Activated naive CD4-positive, alpha-beta T cell treated with anti-CD3 and anti-CD28 coated beads, Interleukin-2, amount 50 U/mL, for 72 hours (primary cell): ENCODE measurements at regions not wholly inside any gene's neighbourhood (a gene's known extent, or its start where the extent isn't known, plus 50 kb on each side); places are given as distances from the start of the nearest gene placed in this dataset.

Source experiments
- ATAC-seq, 2 donors: fragments of 150-1000 bp; cut with Tn5 transposase; 2 replicates each; pipeline ENCODE4 v1.10.0; 2021; ENCODE audit warnings: mild to moderate bottlenecking in 2 of 2, moderate library complexity in 2 of 2
- DNase-seq, 2 donors: peaks; one replicate each; pipeline ENCODE4 v3.0.0; 2021 to 2022; ENCODE audit warnings: low spot score in 2 of 2
- H3K27ac Mint-ChIP-seq, 2 donors: one replicate each; pipeline ENCODE4 v1.8.0; 2022; ENCODE audit warnings: mild to moderate bottlenecking in 2 of 2, mixed read lengths in 2 of 2
- H3K36me3 Mint-ChIP-seq, 2 donors: one replicate each; pipeline ENCODE4 v1.8.0; 2022; ENCODE audit warnings: mixed read lengths in 2 of 2
- H3K9me3 Mint-ChIP-seq, 2 donors: one replicate each; pipeline ENCODE4 v1.8.0; 2022; ENCODE audit warnings: mixed read lengths in 2 of 2

DNA sequence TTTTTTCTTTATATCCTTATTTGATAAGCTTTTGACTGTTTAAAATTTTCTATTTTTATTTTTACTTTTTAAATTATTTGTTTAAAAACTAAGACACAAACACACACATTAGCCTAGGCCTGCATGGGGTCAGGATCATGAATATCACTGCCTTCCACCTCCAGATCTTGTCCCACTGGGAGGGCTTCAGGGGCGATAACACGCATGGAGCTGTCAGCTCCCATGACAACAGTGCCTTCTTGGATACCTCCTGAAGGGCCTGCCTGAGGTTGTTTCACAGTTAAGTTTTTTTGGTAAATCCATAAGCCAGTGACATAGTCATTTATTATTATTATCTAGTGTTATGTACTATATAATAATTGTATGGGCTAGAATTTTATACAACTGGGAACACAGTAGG is 85.4 kb upstream of the FAT1 start:
- ATAC-seq (no peak), DNase-seq (no peak)
- Mint-ChIP-seq H3K27ac (no peak overlapping the region), H3K36me3 (peaks cover 0 to 6% of the 10 kb centered on the region in 2 donors), H3K9me3 (peaks cover 0 to 11% of the 10 kb centered on the region in 2 donors)

- ATAC-seq = no peak
- no peak overlapping the region for H3K27ac Mint-ChIP-seq
- no peak for DNase-seq
- peaks cover 0 to 14% of the 10 kb centered on the region in 2 donors for H3K9me3 Mint-ChIP-seq
- H3K36me3 Mint-ChIP-seq = peaks cover 0 to 6% of the 10 kb centered on the region in 2 donors
Measured at GRCh38 chr4:186810613-186811150, 87.0 kb upstream of the FAT1 start.

- H3K36me3 Mint-ChIP-seq = peaks cover 0 to 6% of the 10 kb centered on the region in 2 donors
- peaks cover 0 to 14% of the 10 kb centered on the region in 2 donors for H3K9me3 Mint-ChIP-seq
- H3K27ac Mint-ChIP-seq = no peak overlapping the region
- no peak for ATAC-seq
- no peak for DNase-seq
Measured at GRCh38 chr4:186812592-186812991, 88.9 kb upstream of the FAT1 start.

DNA sequence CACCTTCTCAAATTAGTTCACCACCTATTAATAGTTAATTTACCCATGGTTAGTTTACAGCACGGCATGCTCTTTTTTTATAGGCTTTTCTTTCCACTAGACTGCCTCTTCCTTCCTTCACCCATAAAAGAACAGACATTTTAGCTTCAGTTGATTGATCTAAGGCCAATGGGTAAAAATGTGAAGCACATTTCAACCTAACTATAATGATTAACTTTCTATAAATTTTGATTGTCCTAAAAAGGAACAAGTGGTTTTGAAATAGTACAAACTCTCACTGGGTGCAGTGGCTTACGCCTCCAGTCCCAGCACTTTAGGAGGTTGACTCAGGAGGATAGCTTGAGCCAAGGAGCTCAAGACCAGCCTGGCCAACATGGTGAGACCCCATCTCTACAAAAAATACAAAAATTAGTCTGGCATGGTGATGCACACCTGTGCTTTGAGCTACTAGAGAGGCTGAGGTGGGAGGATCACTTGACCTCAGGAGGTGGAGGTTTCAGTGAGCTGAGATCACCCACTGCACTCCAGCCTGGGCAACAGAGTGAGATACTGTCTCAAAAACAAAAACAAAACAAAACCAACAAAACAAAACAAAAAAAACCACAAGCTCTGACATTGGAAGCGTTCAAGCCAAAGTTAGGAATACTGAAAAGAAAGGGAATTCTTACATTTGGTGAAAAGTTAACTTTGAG is 89.9 kb upstream of the FAT1 start:
- Mint-ChIP-seq H3K27ac (no peak overlapping the region), H3K36me3 (peaks cover 0 to 6% of the 10 kb centered on the region in 2 donors), H3K9me3 (peaks cover 0 to 14% of the 10 kb centered on the region in 2 donors)
- ATAC-seq (no peak), DNase-seq (no peak)

GRCh38 chr4:186814535-186815070 is 90.9 kb upstream of the FAT1 start:
- DNase-seq = no peak
- Mint-ChIP-seq H3K9me3 (peaks cover 0 to 14% of the 10 kb centered on the region in 2 donors), H3K36me3 (peaks cover 0 to 6% of the 10 kb centered on the region in 2 donors), H3K27ac (no peak overlapping the region)
- ATAC-seq = no peak

- peaks cover 3 to 4% of the 10 kb centered on the region in 2 donors for H3K9me3 Mint-ChIP-seq
- peaks cover 0 to 8% of the 10 kb centered on the region in 2 donors for H3K36me3 Mint-ChIP-seq
- ATAC-seq = no peak
- no peak overlapping the region for H3K27ac Mint-ChIP-seq
- DNase-seq = no peak
Measured at GRCh38 chr4:186819342-186820086, 95.9 kb upstream of the FAT1 start.

- peaks cover 0 to 8% of the 10 kb centered on the region in 2 donors for H3K36me3 Mint-ChIP-seq
- H3K27ac Mint-ChIP-seq = no peak overlapping the region
- ATAC-seq (no peak), DNase-seq (no peak)
- H3K9me3 Mint-ChIP-seq = peaks cover 0 to 4% of the 10 kb centered on the region in 2 donors
Measured at GRCh38 chr4:186820391-186820891, 96.8 kb upstream of the FAT1 start.

- Mint-ChIP-seq H3K36me3 (peaks cover 0 to 8% of the 10 kb centered on the region in 2 donors), H3K9me3 (peaks cover 7 to 11% of the 10 kb centered on the region in 2 donors), H3K27ac (no peak overlapping the region)
- DNase-seq (no peak), ATAC-seq (no peak)
Measured at GRCh38 chr4:186823989-186824388, 100.3 kb upstream of the FAT1 start.

DNA sequence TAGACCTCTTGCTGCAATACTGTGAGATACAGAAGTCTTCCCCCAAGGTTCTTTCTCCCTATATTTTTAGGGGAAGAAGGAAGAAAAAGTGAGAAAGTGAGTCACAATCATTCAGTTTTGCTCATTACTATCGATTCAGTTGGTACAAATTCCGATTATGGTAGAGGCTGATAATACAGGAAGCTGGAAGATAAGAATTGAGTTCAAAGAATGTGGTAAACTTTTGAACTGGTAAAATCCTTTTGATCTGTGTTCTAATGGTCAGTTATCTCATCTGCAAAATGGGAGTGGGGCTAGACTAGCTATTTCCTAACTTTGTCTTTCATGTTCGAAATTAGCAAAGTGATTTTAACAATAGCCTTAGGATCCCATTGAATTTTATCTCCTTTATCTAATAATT is 101.4 kb upstream of the FAT1 start:
- peaks cover 0 to 8% of the 10 kb centered on the region in 2 donors for H3K36me3 Mint-ChIP-seq
- H3K9me3 Mint-ChIP-seq = peaks cover 11 to 14% of the 10 kb centered on the region in 2 donors
- no peak for ATAC-seq
- H3K27ac Mint-ChIP-seq = no peak overlapping the region
- no peak for DNase-seq

DNA sequence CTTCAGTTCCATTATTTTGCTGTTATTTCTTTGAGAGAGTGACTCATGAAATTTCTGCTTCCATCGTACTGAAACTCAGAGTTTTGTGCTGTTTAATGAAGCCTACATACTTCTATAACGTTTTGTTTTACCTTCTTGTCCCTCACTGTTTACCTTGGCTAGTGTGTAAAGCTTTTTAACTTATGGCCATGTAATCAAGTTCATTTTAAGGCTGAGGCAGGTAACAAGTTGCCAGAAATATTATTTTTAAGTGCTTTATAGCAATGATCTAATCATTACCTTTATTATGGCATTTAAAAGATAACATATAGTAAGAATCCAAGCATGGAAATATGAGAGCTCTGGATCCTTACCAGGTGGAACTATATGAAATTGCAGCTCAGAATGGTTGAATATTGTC is 102.3 kb upstream of the FAT1 start:
- DNase-seq = no peak
- no peak for ATAC-seq
- Mint-ChIP-seq H3K27ac (no peak overlapping the region), H3K36me3 (peaks cover 0 to 7% of the 10 kb centered on the region in 2 donors), H3K9me3 (peaks cover 18 to 23% of the 10 kb centered on the region in 2 donors)

GRCh38 chr4:186826846-186827533 is 103.3 kb upstream of the FAT1 start:
- DNase-seq (no peak), ATAC-seq (no peak)
- no peak overlapping the region for H3K27ac Mint-ChIP-seq
- H3K9me3 Mint-ChIP-seq = peaks cover 25 to 26% of the 10 kb centered on the region in 2 donors
- H3K36me3 Mint-ChIP-seq = no peaks in the 10 kb centered on the region

DNA sequence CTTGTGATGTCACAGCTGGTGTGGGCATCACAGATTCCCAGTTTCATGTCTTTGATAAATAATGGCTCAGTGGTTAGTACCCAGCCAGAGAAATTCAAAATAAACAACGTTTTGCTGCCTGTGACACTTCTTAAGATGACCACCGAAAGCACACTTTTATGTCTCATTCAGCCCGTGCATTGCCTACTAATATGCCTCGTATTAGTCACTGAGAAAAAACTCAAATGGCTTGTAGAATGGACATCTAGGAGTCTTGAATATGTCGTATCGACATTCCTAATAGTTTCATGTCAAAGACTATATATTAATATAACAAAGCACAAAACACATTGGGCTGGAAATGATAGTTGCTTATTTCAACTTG is 103.9 kb upstream of the FAT1 start:
- DNase-seq (no peak), ATAC-seq (no peak)
- Mint-ChIP-seq H3K27ac (no peak overlapping the region), H3K9me3 (peaks cover 25 to 26% of the 10 kb centered on the region in 2 donors), H3K36me3 (no peaks in the 10 kb centered on the region)

DNA sequence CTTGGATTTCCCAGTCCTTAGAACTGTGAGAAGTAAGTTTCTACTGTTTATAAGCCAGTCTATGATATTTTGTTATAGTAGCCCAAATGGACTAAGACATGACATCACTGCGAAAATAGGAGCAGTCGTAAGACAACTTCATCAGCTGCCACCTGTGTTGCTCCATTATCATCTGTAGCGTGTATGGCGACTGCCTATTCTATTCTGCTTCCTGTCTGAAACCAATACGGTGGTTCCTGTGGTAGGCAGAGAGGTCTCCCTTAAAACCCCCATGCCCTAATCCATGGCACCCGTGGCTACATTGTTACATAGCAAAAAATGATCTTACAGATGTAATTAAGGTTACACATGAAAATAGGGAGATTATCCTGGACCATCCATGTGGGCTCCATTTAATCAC is 105.4 kb upstream of the FAT1 start:
- Mint-ChIP-seq H3K9me3 (peaks cover 29 to 30% of the 10 kb centered on the region in 2 donors), H3K27ac (no peak overlapping the region), H3K36me3 (no peaks in the 10 kb centered on the region)
- ATAC-seq = no peak
- no peak for DNase-seq

- Mint-ChIP-seq H3K27ac (no peak overlapping the region), H3K36me3 (no peaks in the 10 kb centered on the region), H3K9me3 (peaks cover 29 to 30% of the 10 kb centered on the region in 2 donors)
- ATAC-seq = no peak
- DNase-seq = no peak
Measured at GRCh38 chr4:186829740-186830449, 106.2 kb upstream of the FAT1 start.

- DNase-seq (no peak), ATAC-seq (no peak)
- no peaks in the 10 kb centered on the region for H3K36me3 Mint-ChIP-seq
- H3K9me3 Mint-ChIP-seq = peaks cover 29 to 30% of the 10 kb centered on the region in 2 donors
- no peak overlapping the region for H3K27ac Mint-ChIP-seq
Measured at GRCh38 chr4:186831574-186831973, 107.9 kb upstream of the FAT1 start.

- H3K36me3 Mint-ChIP-seq = no peaks in the 10 kb centered on the region
- ATAC-seq (no peak), DNase-seq (no peak)
- peaks cover 29 to 30% of the 10 kb centered on the region in 2 donors for H3K9me3 Mint-ChIP-seq
- H3K27ac Mint-ChIP-seq = no peak overlapping the region
Measured at GRCh38 chr4:186832906-186833305, 109.2 kb upstream of the FAT1 start.
